HepG2 (cell line): ENCODE measurements at regions not wholly inside any gene's neighbourhood (a gene's known extent, or its start where the extent isn't known, plus 50 kb on each side); places are given as distances from the start of the nearest gene placed in this dataset.

Experiments
- ATAC-seq: fragments of 200-7000 bp; cut with Tn5 transposase; 3 replicates; pipeline ENCODE4 v1.9.1; 2020; ENCODE audit warnings: mild to moderate bottlenecking, moderate library complexity
- BruUV-seq: library from RNA; stranded (reverse); fragments of 400-500 nt; replicated peaks from 2 replicates; lab custom pipeline; 2021; lab: Mats Ljungman, UMichigan
- CTCF ChIA-PET: fragments of 300-600 bp; formaldehyde crosslinking; extraction: SDS; loops from one replicate; lab custom pipeline; 2021; ENCODE audit warnings: low total read pairs, inconsistent platforms, low intra/inter-chr PET ratio; lab: Yijun Ruan, JAX
- POLR2A ChIA-PET: fragments of 350-600 bp; sonication (Branson Sonifier 250); formaldehyde crosslinking; loops from one replicate; lab custom pipeline; 2020; ENCODE audit warnings: antibody characterized with exemption, inconsistent platforms; lab: Yijun Ruan, JAX
- DNase-seq: peaks from one replicate; pipeline ENCODE4 v3.0.0-alpha.2; 2015; ENCODE audit warnings: low spot score
- FAIRE-seq: peaks from 3 replicates; lab custom pipeline; 2011; peaks lifted over from hg19 to GRCh38; lab: Jason Lieb, UNC
- H2AFZ ChIP-seq: one replicate; pipeline ENCODE4 v1.6.1; 2011; ENCODE audit warnings: low read length, inconsistent platforms
- H3K27ac ChIP-seq: fragments of 300-600 bp; 3 replicates; pipeline ENCODE4 v1.8.0; 2011; ENCODE audit warnings: mixed run types, mild to moderate bottlenecking, mixed read lengths, low read length, inconsistent platforms; ENCODE audit not compliant: insufficient read depth; ENCODE audit errors: extremely low read length
- H3K27me3 ChIP-seq, 2 experiments: fragments of 200-600 bp in 1 of 2; 2 replicates in 1 of 2; 3 replicates in 1 of 2; pipeline versions ENCODE4 v1.6.0 to v1.8.0; 2011; ENCODE audit warnings: low read length in 2 of 2, mild to moderate bottlenecking in 2 of 2, moderate library complexity in 2 of 2, inconsistent platforms in 1 of 2; ENCODE audit not compliant: insufficient read depth in 2 of 2, control insufficient read depth in 1 of 2
- H3K36me3 ChIP-seq, 2 experiments: fragments of 200-600 bp in 1 of 2; replicated peaks in 1 of 2; 2 replicates in 1 of 2; 3 replicates in 1 of 2; pipeline versions ENCODE4 v1.5.1 to v1.8.0; 2011; ENCODE audit warnings: low read length in 2 of 2, inconsistent platforms in 1 of 2; ENCODE audit not compliant: insufficient read depth in 2 of 2, control insufficient read depth in 1 of 2
- H3K4me1 ChIP-seq: 2 replicates; pipeline ENCODE4 v1.5.1; 2012; ENCODE audit warnings: low read length, inconsistent platforms; ENCODE audit not compliant: insufficient read depth
- H3K4me2 ChIP-seq: 2 replicates; pipeline ENCODE4 v1.6.0; 2011; ENCODE audit warnings: low read depth, low read length, inconsistent platforms
- H3K4me3 ChIP-seq, 3 experiments: fragments of 200-600 bp in 1 of 3; sonication (generic), shearing (Covaris generic) in 1 of 3; replicated peaks in 1 of 3; 2 replicates each; pipeline ENCODE4 v1.5.1; 2011 to 2016; ENCODE audit warnings: low read length in 3 of 3, inconsistent platforms in 2 of 3, low read depth in 2 of 3, mild to moderate bottlenecking in 2 of 3, control low read depth in 1 of 3, mixed read lengths in 1 of 3; ENCODE audit not compliant: insufficient read depth in 1 of 3
- H3K79me2 ChIP-seq: one replicate; pipeline ENCODE4 v1.6.1; 2011; ENCODE audit warnings: low read length, inconsistent platforms; ENCODE audit not compliant: insufficient read depth
- H3K9ac ChIP-seq: 2 replicates; pipeline ENCODE4 v1.6.0; 2011; ENCODE audit warnings: mild to moderate bottlenecking, low read depth, low read length, inconsistent platforms; ENCODE audit not compliant: insufficient read depth
- H3K9me3 ChIP-seq: 2 replicates; pipeline ENCODE4 v1.5.1; 2012; ENCODE audit warnings: mild to moderate bottlenecking, low read length
- H4K20me1 ChIP-seq: 2 replicates; pipeline ENCODE4 v1.6.0; 2011; ENCODE audit warnings: inconsistent platforms, mild to moderate bottlenecking, low read length, moderate library complexity; ENCODE audit not compliant: insufficient read depth
- ARHGAP35 ChIP-seq: sonication (generic); formaldehyde crosslinking; IDR thresholded peaks from 2 replicates; pipeline ENCODE4 v1.9.0; 2022; ENCODE audit warnings: mild to moderate bottlenecking, inconsistent platforms, moderate library complexity, missing genetic modification reagents, borderline replicate concordance
- HMGXB4 ChIP-seq, 2 experiments: sonication (generic) in 1 of 2; formaldehyde crosslinking in 1 of 2; IDR thresholded peaks; 2 replicates each; pipeline versions ENCODE4 v1.4.0 to v1.6.1; 2018 to 2020; ENCODE audit warnings: missing genetic modification reagents in 2 of 2, borderline replicate concordance in 1 of 2, low read depth in 1 of 2, mild to moderate bottlenecking in 1 of 2, missing biosample characterization in 1 of 2
- HNF1A ChIP-seq, 2 experiments: sonication (generic) in 1 of 2; formaldehyde crosslinking in 1 of 2; IDR thresholded peaks; 2 replicates each; pipeline versions ENCODE4 v1.4.0 to v1.6.1; 2016 to 2020; ENCODE audit warnings: borderline replicate concordance in 1 of 2, low read depth in 1 of 2, mild to moderate bottlenecking in 1 of 2, missing genetic modification reagents in 1 of 2
- MEIS1 ChIP-seq: sonication (generic); formaldehyde crosslinking; IDR thresholded peaks from 2 replicates; pipeline ENCODE4 v1.9.0; 2021; ENCODE audit warnings: mild to moderate bottlenecking, missing genetic modification reagents, moderate library complexity, borderline replicate concordance
- SNAI1 ChIP-seq: sonication (generic); formaldehyde crosslinking; IDR thresholded peaks from 2 replicates; pipeline ENCODE4 v1.5.0; 2020; ENCODE audit warnings: mild to moderate bottlenecking, missing genetic modification reagents, borderline replicate concordance
- SP2 ChIP-seq: sonication (generic); formaldehyde crosslinking; IDR thresholded peaks from 2 replicates; pipeline ENCODE4 v1.5.1; 2020; ENCODE audit warnings: mild to moderate bottlenecking, missing genetic modification reagents
- USF2 ChIP-seq, 2 experiments: sonication (generic) in 1 of 2; formaldehyde crosslinking in 1 of 2; IDR thresholded peaks; 2 replicates each; pipeline versions ENCODE4 v1.5.1 to v1.6.1; 2011 to 2020; ENCODE audit warnings: borderline replicate concordance in 1 of 2, low read depth in 1 of 2, low read length in 1 of 2, mild to moderate bottlenecking in 1 of 2, missing genetic modification reagents in 1 of 2, moderate library complexity in 1 of 2
- ZNF17 ChIP-seq: sonication (generic); formaldehyde crosslinking; IDR thresholded peaks from 2 replicates; pipeline ENCODE4 v1.5.0; 2020; ENCODE audit warnings: mild to moderate bottlenecking, missing genetic modification reagents
- ZNF503 ChIP-seq: sonication (generic); formaldehyde crosslinking; IDR thresholded peaks from 2 replicates; pipeline ENCODE4 v1.4.0; 2020; ENCODE audit warnings: missing genetic modification reagents
- ZNF570 ChIP-seq: sonication (generic); formaldehyde crosslinking; IDR thresholded peaks from 2 replicates; pipeline ENCODE4 v1.4.0; 2020; ENCODE audit warnings: mild to moderate bottlenecking, missing genetic modification reagents, borderline replicate concordance
- WGBS: methylation state at CpG from one replicate; pipeline ENCODE4 v1.1.6; 2017; ENCODE audit warnings: low lambda C conversion rate; 5-methylcytosine and 5-hydroxymethylcytosine counted together
- in situ Hi-C: cut with HindIII; loops from 2 replicates; pipeline ENCODE4 v1.10.0; 2017; ENCODE audit warnings: low pct_unique_long_range_greater_than_20kb; ENCODE audit not compliant: extremely low pct_ligation_motif_present
- intact Hi-C: fragments of 100-400 bp; cut with micrococcal nuclease; formaldehyde crosslinking; loops from one replicate; pipeline ENCODE4 v1.10.0; 2022; ENCODE audit not compliant: unreplicated experiment

GRCh38 chr7:24505968-24506367, 67.3 kb upstream of the PALS2 start (continued):
- no peak for TF ChIP-seq HNF1A (IDR thresholded peaks at IDR 0.05; ENCODE audit: low read depth)
- no peak for TF ChIP-seq HNF1A (CRISPR knock-in tag; IDR thresholded peaks at IDR 0.05; ENCODE audit: borderline replicate concordance)

- Histone ChIP-seq H3K9ac (no peak overlapping the region), H3K27me3 (0 out of 5 replicates have a peak, but pooled peaks cover 0 to 3% of the 10 kb centered on the region in 2 experiments), H3K36me3 (no peaks in the 10 kb centered on the region), H4K20me1 (no peaks in the 10 kb centered on the region), H3K4me2 (no peak overlapping the region), H3K4me3 (no peak overlapping the region), H3K79me2 (no peaks in the 10 kb centered on the region)
- no TSS peak for BruUV-seq
- TF ChIP-seq ZNF503 (CRISPR knock-in tag) (no peak), SP2 (CRISPR knock-in tag) (no peak), MEIS1 (no peak), USF2 (IDR thresholded peaks at IDR 0.05; ENCODE audit: low read depth, low read length) (no peak), USF2 (CRISPR knock-in tag; IDR thresholded peaks at IDR 0.05; ENCODE audit: borderline replicate concordance) (no peak), ZNF570 (CRISPR knock-in tag) (no peak), SNAI1 (no peak), ZNF17 (CRISPR knock-in tag) (no peak), ARHGAP35 (CRISPR knock-in tag) (no peak), HMGXB4 (CRISPR knock-in tag; IDR thresholded peaks at IDR 0.05; ENCODE audit: borderline replicate concordance in 1 of 2, low read depth in 1 of 2) (no peak)
- TF ChIP-seq, all 625 proteins: peak for 0
- no peak overlapping the region for H3K27ac ChIP-seq
- no peak overlapping the region for H2AFZ ChIP-seq
- WGBS: 2% methylated on average over 4 of the region's 4 CpGs
- ATAC-seq (no peak), DNase-seq (no peak), FAIRE-seq (no peak)
- ChIA-PET POLR2A (no interaction called here), CTCF (no interaction called here)
- intact Hi-C loops (no loop called here), in situ Hi-C loops (no loop called here)
- no peaks in the 10 kb centered on the region for H3K9me3 ChIP-seq
- H3K4me1 ChIP-seq: peaks cover 10% of the 10 kb centered on the region
These were observed 64.9 kb upstream of the PALS2 start for GRCh38 chr7:24508316-24508715.
